ENCODE measurements at regions not wholly inside any gene's neighbourhood (a gene's known extent, or its start where the extent isn't known, plus 50 kb on each side); places are given as distances from the start of the nearest gene placed in this dataset.
A peak's percentile ranks its signal among the peaks of the same experiment; 100 is the strongest.
"Not testable (repeated sequence)": the region's sequence is repeated elsewhere in the genome, so short reads cannot be mapped to it uniquely, and the experiment has no call there.

GRCh38 chr4:177530561-177530960, 88.3 kb upstream of the AGA start:
- no peak overlapping the region for H3K4me3 ChIP-seq (replicated peaks in 1 of 3)
- no peaks in the 10 kb centered on the region for H3K27me3 ChIP-seq
- no peak for DNase-seq
- no peaks in the 10 kb centered on the region for H3K9me3 ChIP-seq
- H3K4me1 ChIP-seq: no peaks in the 10 kb centered on the region
- H3K36me3 ChIP-seq: no peaks in the 10 kb centered on the region
- no peak overlapping the region for H3K27ac ChIP-seq
- TF ChIP-seq POLR2A (IDR thresholded peaks at IDR 0.05): no peak
- TF ChIP-seq, protein P1, sequence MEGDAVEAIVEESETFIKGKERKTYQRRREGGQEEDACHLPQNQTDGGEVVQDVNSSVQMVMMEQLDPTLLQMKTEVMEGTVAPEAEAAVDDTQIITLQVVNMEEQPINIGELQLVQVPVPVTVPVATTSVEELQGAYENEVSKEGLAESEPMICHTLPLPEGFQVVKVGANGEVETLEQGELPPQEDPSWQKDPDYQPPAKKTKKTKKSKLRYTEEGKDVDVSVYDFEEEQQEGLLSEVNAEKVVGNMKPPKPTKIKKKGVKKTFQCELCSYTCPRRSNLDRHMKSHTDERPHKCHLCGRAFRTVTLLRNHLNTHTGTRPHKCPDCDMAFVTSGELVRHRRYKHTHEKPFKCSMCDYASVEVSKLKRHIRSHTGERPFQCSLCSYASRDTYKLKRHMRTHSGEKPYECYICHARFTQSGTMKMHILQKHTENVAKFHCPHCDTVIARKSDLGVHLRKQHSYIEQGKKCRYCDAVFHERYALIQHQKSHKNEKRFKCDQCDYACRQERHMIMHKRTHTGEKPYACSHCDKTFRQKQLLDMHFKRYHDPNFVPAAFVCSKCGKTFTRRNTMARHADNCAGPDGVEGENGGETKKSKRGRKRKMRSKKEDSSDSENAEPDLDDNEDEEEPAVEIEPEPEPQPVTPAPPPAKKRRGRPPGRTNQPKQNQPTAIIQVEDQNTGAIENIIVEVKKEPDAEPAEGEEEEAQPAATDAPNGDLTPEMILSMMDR (IDR thresholded peaks at IDR 0.05): no peak
- WGBS, 2 donors: 88 to 93% methylated on average over 1 of the region's 1 CpG
- intact Hi-C loops (cut with DNase I): no loop called here

DNA sequence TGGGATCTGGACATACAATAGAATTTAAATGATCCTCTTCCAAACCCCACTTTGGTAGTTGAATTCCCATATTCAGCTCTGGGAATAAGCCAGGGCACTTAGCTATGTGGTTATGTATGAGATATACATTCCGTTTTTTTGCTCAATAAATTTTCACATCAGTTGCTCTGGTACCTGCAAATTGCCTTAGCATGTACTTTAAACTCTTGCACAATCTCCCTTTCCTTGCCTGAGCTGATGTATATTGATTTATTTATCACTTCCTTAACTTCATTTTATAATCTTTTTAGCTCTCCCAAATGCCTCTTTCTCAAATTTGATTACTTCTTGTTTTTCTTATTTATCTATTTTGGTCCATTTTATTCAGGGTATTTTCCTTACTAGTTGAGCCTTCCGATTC, 90.1 kb upstream of the AGA start:
- no peaks in the 10 kb centered on the region for H3K4me1 ChIP-seq
- DNase-seq: no peak
- H3K27ac ChIP-seq: no peak overlapping the region
- WGBS, 2 donors: 91 to 92% methylated on average over 2 of the region's 2 CpGs
- intact Hi-C loops (cut with DNase I): no loop called here
- no peaks in the 10 kb centered on the region for H3K27me3 ChIP-seq
- no peak overlapping the region for H3K4me3 ChIP-seq (replicated peaks in 1 of 3)
- H3K9me3 ChIP-seq: no peaks in the 10 kb centered on the region
- H3K36me3 ChIP-seq: no peaks in the 10 kb centered on the region
- TF ChIP-seq, protein P1 (IDR thresholded peaks at IDR 0.05): no peak
- TF ChIP-seq POLR2A (IDR thresholded peaks at IDR 0.05): no peak

- H3K27me3 ChIP-seq; H3K4me3 ChIP-seq (replicated peaks in 1 of 3); H3K9me3 ChIP-seq; intact Hi-C loops (cut with DNase I); DNase-seq; H3K4me1 ChIP-seq; H3K27ac ChIP-seq; H3K36me3 ChIP-seq: not testable (repeated sequence)
- 91 to 93% methylated on average over 3 of the region's 3 CpGs for WGBS, 2 donors
Measured at GRCh38 chr4:177534841-177535240, 92.6 kb upstream of the AGA start.

GRCh38 chr4:177546745-177547144, 104.5 kb upstream of the AGA start:
- no peaks in the 10 kb centered on the region for H3K36me3 ChIP-seq
- intact Hi-C loops (cut with DNase I): no loop called here
- H3K4me3 ChIP-seq (replicated peaks in 1 of 3): no peak overlapping the region
- no peaks in the 10 kb centered on the region for H3K4me1 ChIP-seq
- H3K27ac ChIP-seq: no peak overlapping the region
- H3K9me3 ChIP-seq: no peaks in the 10 kb centered on the region
- no peak for TF ChIP-seq POLR2A (IDR thresholded peaks at IDR 0.05)
- TF ChIP-seq, protein P1 (IDR thresholded peaks at IDR 0.05): no peak
- no peak for DNase-seq
- H3K27me3 ChIP-seq: no peaks in the 10 kb centered on the region

GRCh38 chr4:177547985-177548384, 105.7 kb upstream of the AGA start:
- Histone ChIP-seq H3K4me1 (no peaks in the 10 kb centered on the region), H3K4me3 (replicated peaks in 1 of 3) (no peak overlapping the region), H3K27me3 (no peaks in the 10 kb centered on the region), H3K9me3 (no peaks in the 10 kb centered on the region), H3K27ac (no peak overlapping the region), H3K36me3 (no peaks in the 10 kb centered on the region)
- DNase-seq: no peak
- WGBS, 2 donors: 79 to 83% methylated on average over 1 of the region's 1 CpG
- no peak for TF ChIP-seq POLR2A (IDR thresholded peaks at IDR 0.05)
- TF ChIP-seq, protein P1 (IDR thresholded peaks at IDR 0.05): no peak
- intact Hi-C loops (cut with DNase I): no loop called here

DNA sequence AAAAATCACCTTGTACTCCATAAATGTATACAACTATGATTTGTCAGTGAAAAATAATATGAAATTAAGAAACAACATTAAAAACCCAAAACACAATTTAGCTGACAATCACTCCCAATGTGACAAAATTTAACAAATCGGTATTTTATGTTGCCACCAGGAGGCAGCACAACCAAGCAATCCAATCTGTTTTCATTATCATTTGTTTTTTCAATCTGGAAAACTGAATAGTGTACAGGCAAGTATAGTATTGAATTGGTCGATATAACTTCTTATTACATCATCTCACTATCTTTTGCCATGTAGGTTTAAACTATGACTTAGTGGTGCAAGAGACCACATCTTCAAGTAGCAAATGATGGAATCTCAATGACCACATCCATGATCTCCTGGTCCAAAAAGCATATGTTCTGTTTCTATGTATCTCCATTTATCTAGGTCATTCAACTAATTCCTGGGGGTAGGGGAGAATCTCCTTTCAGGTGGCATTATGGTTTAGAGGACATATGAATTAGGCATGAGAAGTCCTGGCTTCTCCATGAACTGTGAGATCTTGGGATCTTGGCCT, 112.9 kb upstream of the AGA start:
- peak in 1 of 2 donors; percentile 11 for DNase-seq
- WGBS, 2 donors: 25 to 26% methylated on average over 2 of the region's 2 CpGs
- H3K4me3 ChIP-seq (replicated peaks in 1 of 3): no peak overlapping the region
- no peaks in the 10 kb centered on the region for H3K9me3 ChIP-seq
- intact Hi-C loops (cut with DNase I): no loop called here
- H3K4me1 ChIP-seq: no peaks in the 10 kb centered on the region
- H3K36me3 ChIP-seq: no peaks in the 10 kb centered on the region
- no peak for TF ChIP-seq POLR2A (IDR thresholded peaks at IDR 0.05)
- TF ChIP-seq, protein P1 (IDR thresholded peaks at IDR 0.05): peak in 2 of 6 experiments; percentile 38 to 45
- no peak overlapping the region for H3K27ac ChIP-seq
- no peaks in the 10 kb centered on the region for H3K27me3 ChIP-seq
